Fibroblast of peridontal ligament (primary cell): ENCODE measurements at regions not wholly inside any gene's neighbourhood (a gene's known extent, or its start where the extent isn't known, plus 50 kb on each side); places are given as distances from the start of the nearest gene placed in this dataset.
A peak's percentile ranks its signal among the peaks of the same experiment; 100 is the strongest.
"Not testable (repeated sequence)": the region's sequence is repeated elsewhere in the genome, so short reads cannot be mapped to it uniquely, and the experiment has no call there.

Experiments used
- DNase-seq: peaks from one replicate; pipeline ENCODE4 v3.0.0-alpha.2; 2010; ENCODE audit errors: extremely low read depth

DNA sequence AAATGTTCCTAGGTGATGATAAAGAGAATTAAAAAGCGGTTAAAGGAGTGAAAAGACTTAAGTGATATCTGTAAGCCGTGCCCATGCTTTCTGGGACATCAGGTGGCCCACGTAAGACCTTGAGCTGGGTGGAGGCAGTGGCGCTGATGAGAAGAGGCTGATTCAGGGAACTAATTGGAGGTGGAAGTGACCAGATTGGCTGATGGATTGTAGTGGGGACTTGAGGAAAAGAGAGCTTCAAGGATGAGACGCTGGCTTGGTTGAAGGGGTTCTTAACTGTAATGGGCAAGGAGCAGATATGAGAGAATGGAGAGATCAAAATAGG, 69.1 kb upstream of the EP300 start:
- no peak for DNase-seq

DNA sequence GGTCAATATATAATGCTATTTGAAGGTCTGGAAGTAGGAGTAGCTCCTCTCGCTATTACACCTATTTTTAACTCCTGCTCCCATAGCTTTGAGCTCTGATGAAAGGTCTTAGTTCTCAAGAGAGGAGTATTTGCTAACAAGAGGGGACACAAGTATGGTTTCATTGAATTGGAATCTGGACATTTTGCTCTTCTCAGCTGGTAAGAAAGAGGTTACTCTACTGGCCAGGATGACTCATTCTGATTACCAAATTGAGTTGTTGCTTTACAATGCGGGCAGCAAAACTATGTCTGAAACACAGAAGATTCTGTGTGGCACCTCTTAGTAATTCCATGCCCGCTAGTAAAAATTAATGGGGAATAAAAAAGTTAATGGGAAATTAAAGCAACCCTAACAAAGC, 63.6 kb upstream of the EP300 start:
- peak; percentile 94 for DNase-seq

GRCh38 chr22:41030891-41031290, 61.5 kb upstream of the EP300 start:
- peak; percentile 80 for DNase-seq

DNA sequence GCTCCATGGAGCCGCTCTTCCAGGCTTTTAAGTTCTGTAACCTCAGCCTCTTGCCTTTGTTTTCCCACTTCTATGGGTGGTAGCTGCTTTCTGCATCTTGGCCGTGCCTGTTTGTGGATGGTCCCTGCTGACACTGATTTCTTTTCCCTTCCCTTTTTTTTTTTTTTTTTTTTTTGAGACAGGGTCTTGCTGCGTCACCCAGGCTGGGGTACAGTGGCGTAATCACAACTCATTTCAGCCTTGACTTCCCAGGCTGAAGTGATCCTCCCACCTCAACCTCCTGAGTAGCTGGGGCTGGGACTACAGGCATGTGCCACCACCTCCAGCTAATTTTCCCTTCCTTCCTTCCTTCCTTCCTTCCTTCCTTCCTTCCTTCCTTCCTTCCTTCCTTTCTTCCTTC, 57.7 kb upstream of the EP300 start:
- no peak for DNase-seq

DNA sequence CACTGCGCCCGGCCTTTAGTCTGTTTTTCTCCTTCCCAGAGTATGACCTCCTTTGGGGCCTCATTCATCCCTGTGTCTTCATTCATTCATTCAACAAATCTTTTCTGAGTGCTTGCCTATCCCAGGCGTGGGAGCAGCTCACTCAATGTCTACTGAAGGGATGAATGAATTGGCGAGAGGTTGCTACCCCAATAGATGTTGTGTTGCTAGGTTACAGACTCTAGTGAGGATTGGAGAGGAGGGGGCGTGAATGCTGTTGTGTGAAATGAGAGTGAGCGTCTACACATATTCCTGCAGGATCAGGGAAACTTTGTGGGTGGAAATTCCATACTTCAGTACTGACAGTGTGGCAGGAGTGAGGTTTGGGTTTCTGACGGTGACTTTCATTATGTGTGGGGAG, 55.5 kb upstream of the EP300 start:
- DNase-seq, result no peak

DNA sequence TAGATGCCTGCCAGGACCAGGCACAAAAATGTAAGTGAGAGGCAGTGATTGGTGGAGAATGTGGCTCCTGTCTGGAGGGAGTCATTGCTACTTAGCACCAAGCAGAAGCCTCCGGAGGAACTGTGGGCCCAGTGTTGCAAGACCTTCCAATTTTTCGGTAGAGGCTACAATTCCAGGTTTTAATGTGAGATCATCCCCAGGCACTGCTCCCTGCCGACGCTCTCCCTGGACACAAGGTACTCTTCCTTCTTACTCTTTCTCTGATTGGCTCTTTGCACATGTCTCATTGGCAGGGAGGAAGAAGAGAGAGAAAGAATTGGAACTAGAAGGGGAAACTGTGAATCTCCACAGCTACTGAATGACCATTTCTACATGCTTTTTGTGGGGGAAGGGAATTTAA, 53.7 kb upstream of the EP300 start:
- DNase-seq, result no peak

DNA sequence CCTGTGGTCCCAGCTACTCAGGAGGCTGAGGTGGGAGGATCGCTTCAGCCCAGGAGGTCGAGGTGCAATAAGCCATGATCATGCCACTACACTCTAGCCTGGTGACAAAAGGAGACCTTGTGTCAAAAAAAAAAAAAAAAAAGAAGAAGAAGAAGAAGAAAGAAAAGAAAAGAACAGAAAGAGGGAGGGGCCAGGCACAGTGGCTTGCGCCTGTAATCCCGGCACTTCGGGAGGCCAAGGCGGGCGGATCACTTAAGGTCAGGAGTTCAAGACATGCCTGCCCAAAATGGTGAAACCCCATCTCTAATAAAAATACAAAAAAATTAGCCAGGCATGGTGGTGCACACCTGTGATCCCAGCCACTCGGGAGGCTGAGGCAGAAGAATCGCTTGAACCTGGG, 52.8 kb upstream of the EP300 start:
- not testable (repeated sequence) for DNase-seq

- no peak for DNase-seq
These were observed 51.9 kb upstream of the EP300 start for GRCh38 chr22:41040483-41040882.

- DNase-seq, result no peak
These were observed 50.9 kb upstream of the EP300 start for GRCh38 chr22:41041532-41041931.
